Hematopoietic multipotent progenitor cell treated with erythropoietin and hydrocortisone succinate and interleukin-3 and kit ligand, for 4 days (in vitro differentiated cells): ENCODE measurements at regions not wholly inside any gene's neighbourhood (a gene's known extent, or its start where the extent isn't known, plus 50 kb on each side); places are given as distances from the start of the nearest gene placed in this dataset.
"Not testable (repeated sequence)": the region's sequence is repeated elsewhere in the genome, so short reads cannot be mapped to it uniquely, and the experiment has no call there.

Experiments used
- DNase-seq: peaks from one replicate; pipeline ENCODE4 v3.0.0-alpha.2; 2015

DNA sequence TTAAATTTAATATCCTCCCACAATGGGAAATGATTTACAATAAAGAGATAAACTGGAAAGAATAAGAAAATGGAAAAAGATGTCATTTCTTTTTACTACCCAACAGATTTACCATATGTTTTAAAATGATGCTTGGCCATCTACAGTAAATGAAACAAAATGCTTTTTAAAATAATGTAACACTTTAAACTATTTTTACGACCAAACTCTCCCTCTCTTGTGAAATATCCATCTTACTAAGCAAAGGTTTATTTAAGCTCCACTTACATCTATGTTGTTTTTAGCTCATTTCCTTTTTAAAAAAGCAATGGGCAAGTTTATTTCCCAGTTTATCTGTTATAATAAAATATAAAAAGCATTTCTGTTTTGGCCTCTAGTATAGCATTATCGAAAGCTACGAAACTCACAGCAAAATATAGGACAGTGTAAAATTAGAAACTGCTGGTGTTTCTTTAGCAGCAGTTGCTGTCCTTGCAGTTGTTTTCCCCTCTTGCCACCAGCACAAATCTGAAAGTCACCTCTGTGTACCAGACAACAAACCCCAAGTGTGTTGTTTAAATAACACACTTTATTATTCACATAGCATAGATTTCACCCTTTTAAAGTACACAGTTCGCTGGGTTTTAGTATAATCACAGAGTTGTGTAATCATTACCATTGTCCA, 195.1 kb downstream of the CDRT15L2 start:
- DNase-seq = no peak

DNA sequence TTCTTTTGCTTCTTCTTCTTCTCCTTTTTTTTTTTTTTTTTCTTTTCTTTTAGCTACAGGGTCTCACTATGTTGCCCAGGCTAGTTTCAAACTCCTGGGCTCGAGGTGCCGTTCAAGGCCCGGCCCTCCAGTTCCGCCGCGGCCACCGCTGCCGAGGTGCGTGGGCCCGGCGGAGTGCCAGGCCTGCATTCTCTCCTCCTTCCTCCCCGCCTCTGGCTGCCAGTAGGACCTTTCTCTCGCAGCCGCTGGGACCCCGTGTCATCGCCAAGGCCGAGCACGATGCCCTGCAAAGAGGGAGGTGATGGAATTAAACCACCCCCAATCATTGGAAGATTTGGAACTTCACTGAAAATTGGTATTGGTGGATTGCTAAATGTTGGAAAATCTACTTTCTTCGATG, 195.8 kb downstream of the CDRT15L2 start:
- no peak for DNase-seq

DNA sequence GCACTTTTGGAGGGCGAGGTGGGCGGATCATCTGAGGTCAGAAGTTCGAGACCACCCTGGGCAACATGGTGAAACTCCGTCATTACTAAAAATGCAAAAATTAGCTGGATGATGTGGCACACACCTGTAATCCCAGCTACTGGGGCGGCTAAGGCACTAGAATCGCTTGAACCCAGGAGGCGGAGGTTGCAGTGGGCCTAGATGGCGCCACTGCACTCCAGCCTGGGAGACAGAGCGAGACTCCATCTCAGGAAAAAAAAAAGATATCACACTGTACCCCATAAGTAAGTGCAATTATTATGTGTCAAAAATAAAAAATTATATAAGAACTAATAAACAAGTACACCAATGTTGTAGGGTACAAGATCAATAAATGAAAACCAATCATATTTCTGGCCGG, 200.0 kb downstream of the CDRT15L2 start:
- DNase-seq = no peak

DNA sequence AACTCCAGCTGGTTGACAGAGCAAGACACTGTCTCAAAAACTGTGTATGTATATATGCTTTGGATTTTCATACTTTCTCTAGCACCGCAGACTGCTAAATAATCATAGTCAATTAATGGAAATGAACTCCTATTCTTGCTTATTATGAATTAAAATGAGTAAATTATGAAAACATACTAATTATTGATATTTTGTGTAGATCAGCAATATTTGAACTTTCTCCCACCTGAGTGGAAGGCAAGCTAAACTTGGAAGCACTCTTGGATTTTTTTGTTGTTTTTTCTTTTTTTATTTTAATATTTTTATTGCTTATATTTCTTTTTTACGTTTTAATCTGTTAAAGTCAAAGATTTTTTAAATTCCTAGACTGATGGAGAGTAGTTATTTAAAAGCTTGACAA, 201.7 kb downstream of the CDRT15L2 start:
- no peak for DNase-seq

DNA sequence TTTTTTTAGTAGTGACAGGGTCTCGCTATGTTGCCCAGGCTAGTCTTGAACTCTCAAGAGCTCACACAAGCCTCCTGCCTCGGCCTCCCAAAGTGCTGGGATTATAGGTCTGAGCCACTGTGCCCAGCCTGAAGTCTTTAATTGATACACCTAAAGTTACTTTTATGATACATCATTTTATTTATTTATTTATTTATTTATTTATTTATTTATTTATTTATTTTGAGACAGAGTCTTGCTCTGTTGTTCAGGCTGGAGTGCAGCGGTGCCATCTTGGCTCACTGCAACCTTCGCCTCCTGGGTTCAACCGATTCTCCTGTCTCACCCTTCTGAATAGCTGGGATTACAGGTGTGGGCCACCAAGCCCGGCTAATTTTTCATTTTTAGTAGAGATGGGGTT, 202.3 kb downstream of the CDRT15L2 start:
- not testable (repeated sequence) for DNase-seq

DNA sequence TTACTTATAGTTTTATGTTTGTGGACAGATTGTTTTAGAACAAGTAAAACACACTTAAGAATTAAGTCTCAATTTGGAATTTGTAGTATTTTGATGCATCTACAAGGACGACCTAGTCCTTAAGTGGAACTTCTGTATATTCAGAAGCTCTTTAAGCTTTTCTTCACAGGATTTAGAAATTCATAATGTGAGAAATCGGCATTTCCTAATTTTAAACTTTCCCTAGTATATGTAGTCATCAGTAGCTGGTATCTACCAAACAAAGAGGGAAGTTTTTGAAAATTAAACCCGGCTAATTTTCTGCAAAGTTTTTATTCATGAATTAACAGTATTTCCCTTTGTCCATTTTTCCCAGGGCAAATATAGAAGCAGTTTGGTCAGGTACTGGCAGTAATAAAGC, 203.6 kb downstream of the CDRT15L2 start:
- no peak for DNase-seq

DNA sequence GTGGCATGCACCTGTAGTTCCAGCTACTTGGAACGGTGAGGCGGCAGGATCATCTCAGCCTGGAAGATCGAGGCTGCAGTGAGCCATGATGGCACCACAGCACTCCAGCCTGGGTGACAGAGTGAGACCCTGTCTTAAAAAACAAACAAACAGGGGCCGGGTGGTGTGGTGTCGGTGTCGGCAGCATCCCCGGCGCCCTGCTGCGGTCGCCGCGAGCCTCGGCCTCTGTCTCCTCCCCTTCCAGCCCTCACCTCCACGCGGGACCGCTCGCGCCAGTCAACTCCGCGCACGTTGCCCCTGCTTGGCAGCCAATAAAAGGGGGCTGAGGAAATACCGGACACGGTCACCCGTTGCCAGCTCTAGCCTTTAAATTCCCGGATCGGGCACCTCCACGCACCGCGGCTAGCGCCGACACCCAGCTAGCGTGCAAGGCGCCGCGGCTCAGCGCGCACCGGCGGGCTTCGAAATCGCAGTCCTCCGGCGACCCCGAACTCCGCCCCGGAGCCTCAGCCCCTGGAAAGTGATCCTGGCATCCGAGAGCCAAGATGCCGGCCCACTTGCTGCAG, 204.7 kb downstream of the CDRT15L2 start:
- DNase-seq = no peak

DNA sequence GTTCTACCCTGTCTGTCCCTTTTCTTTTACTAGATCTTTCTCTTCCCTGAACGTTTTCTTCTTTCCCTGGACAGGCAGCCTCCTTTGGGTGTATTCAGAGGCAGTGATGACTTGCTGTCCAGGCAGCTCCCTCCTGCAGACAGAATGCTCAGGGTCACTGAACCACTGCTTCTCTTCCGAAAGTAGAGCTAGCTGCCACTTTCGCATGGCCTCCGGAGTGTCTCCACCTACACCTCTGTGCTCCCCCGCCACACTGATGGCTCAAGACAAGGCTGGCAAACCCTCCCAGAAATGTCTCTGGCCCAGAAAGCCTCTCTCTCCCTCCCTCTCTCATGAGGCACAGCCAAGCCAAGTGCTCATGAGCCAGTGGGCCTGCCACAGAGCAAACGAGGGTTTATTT, 207.8 kb downstream of the CDRT15L2 start:
- no peak for DNase-seq

DNA sequence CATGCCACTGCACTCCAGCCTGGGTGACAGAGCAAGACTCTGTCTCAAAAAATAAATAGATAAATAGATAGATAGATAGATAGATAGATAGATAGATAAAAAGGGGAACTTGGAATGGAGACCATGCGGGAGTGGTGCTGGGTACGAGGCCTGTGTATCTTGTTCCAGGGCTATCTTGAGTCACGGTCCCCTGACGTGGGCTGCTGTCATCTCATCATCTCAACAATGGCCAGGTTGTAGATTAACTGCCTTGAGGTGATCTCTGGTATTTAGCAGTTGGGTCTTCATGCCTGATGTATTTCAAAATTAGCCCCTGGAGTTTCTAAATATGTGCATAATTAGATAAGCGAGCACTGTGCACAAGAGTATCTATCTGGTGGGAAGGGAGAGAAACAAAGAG, 212.1 kb downstream of the CDRT15L2 start:
- DNase-seq = no peak

DNA sequence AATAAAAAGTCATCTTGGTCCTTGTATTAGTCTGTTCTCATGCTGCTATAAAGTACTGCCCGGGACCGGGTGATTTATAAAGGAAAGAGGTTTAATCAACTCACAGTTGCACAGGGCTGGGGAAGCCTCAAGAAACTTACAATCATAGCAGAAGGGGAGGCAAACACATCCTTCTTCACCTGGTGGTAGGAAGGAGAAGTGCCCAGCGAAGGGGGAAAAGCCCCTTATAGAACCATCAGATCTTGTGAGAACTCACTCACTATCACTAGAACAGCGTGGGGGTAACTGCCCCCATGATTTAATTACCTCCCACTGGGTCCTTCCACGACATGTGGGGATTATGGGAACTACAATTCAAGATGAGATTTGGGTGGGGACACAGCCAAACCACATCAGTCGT, 215.0 kb downstream of the CDRT15L2 start:
- not testable (repeated sequence) for DNase-seq

DNA sequence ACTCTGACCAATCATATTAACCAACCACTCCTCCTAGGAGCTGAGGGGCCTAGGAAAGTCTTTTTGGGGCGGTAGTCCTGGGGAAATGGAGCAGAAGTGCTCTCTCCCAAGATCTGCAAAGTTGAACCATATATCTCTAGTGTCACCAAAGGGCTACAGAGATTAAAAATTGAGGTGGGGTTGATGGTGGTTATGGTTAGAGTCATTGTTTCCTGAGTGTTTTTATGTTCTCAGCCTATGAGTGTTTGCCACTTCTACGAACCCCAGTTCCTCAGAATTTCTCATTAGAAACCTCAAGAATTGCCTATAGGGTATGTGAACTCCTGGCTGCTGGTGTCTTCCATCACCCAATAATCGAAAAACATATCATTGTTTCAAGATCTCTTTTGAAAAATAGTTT, 217.8 kb downstream of the CDRT15L2 start:
- DNase-seq = no peak

DNA sequence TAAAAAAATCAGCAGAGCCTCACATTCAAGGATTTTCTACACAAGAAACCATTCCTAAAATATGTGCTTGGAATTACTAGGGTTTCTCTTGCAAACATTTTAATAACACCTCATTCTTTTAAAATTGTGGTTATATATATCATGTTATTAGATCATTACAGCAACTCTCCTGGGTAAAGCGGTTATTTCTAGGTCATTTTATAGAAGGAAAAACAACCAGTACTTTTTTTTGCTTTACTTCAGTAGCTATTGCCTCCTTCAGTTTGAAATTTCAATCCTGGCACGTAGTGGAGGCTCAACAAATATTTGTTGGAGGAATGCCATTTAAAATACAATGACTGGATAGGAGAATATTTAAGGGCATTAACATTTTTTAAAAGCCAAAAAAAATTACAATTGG, 220.6 kb downstream of the CDRT15L2 start:
- DNase-seq = no peak

DNA sequence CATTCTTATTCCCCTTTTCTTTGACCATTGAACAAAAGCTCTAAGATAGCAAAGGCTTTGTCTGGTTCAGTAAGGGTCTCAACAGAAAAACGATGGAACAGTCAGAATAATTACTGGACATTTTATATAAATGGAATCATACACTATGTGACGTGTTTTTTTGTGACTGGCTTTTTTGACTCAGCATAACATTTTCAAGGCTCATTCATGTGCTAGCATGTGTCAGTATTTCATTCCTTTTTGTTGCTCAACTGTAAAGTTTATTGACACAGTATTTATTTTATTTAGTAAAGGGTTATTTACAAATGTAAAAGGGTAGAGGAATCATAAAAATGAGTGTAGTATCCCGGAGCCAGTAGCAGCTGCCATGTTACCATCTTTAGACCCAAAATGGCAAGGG, 226.2 kb downstream of the CDRT15L2 start:
- no peak for DNase-seq

DNA sequence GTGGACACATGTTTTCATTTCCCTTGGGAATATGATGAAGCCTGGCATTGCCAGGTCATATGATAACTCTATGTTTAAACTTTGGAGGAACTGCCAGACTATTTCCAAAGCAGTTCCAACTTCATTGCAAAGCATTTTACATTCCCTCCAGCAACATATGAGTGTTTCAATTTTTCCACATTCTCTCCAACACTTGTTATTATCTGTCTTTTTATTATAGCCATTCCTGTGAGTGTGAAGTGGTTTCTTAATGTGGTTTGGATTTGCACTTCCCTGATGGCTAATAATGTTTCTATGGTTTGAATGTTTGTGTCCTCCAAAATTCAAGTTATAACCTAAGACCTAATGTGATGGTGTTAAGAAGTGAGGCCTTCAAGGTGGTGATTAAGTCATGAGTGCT, 228.0 kb downstream of the CDRT15L2 start:
- DNase-seq = not testable (repeated sequence)

DNA sequence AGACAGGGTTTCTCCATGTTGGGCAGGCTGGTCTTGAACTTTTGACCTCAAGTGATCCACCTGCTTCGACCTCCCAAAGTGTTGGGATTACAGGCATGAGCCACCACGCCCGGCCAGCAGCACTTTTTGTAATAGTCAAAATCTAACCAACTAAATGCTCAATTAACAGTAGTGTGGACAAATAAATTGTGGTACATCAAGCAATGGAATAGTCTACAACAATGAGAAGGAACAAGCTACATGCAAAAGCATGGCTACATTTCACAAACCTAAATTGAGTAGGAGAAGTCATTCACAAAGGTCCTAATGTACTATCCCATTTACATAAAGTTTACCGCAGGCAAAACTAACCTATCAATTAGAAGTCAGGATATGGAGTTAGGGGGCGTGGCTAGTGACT, 227.4 kb downstream of the USP22 start:
- not testable (repeated sequence) for DNase-seq

DNA sequence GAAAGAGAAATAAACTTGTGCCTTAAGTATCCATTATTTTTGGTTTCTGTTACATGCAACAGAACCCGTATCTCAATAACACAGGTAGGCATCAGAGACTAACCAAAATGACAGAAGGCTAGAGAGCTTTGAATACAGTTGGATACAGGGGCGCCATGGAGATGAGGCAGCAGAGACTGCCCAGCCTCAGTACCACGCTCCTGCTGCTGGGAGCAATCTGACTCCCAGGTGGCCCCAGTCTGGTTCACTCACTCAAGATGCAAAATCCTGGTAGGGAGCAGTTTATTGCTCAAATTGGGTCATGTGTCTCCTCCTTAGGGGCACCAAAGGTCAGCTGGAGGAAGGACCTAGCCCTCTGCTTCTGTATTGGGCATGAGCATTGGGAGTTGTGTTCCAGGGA, 218.9 kb downstream of the USP22 start:
- DNase-seq = no peak

DNA sequence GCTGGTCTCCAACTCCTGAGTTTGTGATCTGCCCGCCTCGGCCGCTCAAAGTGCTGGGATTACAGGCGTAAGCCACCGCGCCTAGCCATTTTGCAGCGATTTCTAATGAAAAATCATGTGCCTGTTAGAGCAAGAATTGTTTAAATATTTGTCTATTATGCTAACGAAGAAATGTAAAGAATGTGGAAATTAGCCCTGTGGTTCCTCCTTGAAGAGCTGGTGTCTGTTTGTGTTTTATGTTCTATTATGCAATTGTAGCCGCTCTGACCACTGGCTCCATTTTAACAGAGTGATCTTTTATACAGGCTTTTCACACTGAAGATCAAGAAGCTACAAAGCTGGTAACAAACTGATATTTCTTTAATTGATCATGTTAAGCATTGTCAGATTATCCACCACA, 217.3 kb downstream of the USP22 start:
- DNase-seq = peak; percentile 30

DNA sequence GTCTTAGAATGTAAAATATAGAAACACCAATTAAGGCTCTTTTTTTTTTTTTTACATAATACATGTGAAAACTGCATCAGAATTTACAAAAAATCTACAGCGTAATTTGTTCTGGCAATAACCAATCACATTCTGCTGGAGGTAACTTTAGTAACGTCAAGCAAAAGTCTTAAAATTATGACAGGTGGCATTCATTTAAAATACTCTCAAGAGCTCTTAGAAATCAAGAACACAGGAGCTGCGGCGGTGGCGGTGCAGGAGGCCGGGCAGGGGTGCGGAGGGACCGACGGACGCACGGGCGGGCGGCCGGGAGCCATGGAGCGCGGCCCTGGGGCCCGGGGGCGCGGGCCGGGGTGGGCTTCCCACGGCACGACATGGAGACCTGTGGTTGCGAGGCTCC, 202.4 kb downstream of the USP22 start:
- DNase-seq = peak; percentile 4

DNA sequence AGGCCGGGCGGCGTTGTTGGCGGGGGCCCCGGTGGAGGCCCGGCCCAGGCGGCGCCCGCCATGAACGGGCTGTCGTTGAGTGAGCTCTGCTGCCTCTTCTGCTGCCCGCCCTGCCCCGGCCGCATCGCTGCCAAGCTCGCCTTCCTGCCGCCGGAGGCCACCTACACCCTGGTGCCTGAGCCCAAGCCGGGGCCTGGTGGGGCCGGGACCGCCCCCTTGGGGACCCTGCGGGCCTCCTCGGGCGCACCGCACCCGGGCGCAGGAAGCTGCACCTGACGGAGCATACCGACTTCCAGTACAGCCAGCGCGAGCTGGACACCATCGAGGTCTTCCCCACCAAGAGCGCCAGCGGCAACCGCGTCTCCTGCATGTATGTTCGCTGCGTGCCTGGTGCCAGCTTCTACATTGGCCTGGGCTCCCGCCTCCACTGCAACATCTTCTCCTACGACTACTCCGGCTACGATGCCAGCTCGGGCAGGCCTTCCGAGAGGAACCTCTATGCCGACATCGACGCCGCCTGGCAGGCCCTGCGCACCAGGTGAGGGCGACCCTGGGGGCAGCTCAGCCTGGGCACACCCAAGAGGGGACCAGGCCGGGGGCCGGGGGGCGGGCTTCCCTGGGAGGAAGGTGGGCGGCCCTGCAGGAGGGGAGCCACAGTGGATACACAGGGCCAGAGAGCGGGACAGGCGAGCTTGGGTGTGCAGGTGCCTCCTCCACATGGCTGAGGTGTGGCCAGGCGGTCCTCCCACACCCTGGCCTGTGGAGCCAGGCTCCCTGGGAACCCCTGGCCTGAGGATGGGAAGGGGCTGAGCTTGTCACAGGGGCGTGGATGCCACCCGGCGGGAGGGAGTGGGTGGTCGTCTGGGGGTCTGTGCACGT, 201.6 kb downstream of the USP22 start:
- peak; percentile 6 for DNase-seq

DNA sequence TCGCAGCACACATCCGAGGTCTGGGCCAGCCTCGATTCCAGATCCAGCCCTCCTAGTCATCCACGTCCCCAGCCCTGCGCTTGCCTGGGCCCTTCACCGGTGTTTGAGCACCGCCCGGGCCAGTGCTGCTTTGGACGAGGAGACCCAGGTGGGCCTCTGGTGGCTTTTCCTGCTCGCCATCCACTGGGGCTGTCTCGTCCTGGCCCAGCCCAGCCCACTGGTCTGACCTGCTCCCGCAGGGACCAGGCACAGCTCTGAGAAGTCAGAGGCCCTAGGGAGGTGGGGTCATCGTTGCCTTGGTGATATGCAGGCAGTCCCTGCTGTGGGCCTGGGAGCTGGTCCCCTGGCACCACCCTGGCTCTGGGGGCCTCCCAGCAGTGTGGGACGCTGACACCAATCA, 200.8 kb downstream of the USP22 start:
- DNase-seq = not testable (repeated sequence)

DNA sequence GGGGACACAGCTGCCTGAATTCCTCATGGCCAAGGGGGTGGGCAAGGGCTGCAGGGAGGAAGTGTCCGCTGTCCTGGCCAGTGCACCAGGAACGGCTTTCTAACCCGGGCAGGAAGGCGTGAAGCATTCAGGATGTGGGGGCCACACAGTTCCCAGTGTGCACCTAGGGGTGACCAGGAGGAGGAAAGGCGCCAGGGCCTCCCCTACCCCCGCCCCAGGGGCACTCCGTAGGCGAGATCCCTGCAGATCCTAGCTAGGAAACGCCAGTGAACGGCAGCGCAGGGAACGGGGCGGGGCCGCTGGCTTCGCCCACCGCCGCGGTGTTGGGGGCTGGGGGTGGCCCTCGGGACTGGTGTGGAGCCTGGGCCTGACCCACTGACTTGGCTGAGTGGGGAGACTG, 199.6 kb downstream of the USP22 start:
- DNase-seq = not testable (repeated sequence)

DNA sequence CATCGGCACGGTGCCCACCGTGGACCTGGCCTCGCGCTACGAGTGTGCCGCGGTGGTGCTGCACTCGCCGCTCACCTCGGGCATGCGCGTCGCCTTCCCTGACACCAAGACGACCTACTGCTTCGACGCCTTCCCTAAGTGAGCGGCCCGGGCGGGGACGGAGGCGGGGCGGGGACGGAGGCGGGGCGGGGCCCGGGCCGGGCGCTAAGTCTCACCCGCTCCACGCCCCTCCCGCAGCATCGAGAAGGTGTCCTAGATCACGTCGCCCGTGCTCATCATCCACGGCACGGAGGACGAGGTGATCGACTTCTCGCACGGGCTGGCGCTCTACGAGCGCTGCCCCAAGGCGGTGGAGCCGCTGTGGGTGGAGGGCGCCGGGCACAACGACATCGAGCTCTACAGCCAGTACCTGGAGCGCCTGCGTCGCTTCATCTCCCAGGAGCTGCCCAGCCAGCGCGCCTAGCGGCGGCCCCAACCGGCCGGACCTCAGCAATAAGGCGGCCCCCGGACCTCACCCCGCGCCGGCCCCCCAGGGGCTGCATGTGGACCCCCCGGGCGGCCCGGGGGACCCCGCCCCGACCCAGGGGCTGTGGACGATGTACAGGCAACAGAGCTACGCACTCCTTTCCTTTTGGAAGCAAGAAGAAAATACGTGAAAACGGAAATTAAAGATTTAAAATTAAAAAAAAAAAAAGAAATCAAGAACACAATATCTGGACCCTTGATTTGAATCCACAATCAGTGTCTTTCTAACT, 198.8 kb downstream of the USP22 start:
- peak; percentile 58 for DNase-seq

DNA sequence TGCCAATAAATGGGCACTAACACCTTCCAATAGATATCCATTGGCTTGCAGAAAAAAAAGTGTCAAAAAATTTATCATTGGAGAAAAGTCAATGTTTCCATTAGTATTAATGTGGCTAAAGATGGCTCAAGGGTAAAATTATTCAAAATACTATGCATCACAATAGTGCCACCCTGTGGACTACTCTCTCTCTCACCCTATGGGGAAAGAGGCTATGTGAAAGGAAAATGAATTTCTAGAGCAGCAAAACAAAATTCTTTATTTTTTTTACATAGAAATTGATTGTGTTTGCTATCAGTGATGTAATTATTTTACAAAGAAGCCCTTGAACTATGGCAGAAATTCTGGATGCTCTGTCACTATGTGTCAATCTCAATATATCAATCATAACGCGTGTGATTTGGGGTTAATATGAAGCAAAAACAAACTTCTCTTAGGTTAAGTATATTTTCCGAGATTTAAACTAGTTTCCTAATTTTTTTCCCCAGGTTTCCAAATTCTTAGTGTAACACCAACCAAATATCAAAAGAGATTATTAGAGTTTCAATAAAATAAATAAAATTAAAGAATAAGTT, 193.9 kb downstream of the USP22 start:
- DNase-seq = peak; percentile 11
